Tibial artery (tissue), 4 donors: ENCODE measurements at regions not wholly inside any gene's neighbourhood (a gene's known extent, or its start where the extent isn't known, plus 50 kb on each side); places are given as distances from the start of the nearest gene placed in this dataset.
A peak's percentile ranks its signal among the peaks of the same experiment; 100 is the strongest.

Experiments
- DNase-seq, 2 donors: peaks; one replicate each; pipeline ENCODE4 v3.0.0-alpha.2; 2019
- H3K27ac ChIP-seq, 2 donors: fragments of 200-600 bp; sonication (generic) in 1 of 2; 1 replicate in 1 of 2; 2 replicates in 1 of 2; pipeline ENCODE4 v1.5.1; 2018 to 2019; ENCODE audit warnings: mild to moderate bottlenecking in 1 of 2
- H3K27me3 ChIP-seq, 2 donors: fragments of 200-600 bp; sonication (generic) in 1 of 2; one replicate each; pipeline versions ENCODE4 v1.5.1 to v1.6.0; 2016 to 2019
- H3K36me3 ChIP-seq, 3 donors: fragments of 200-600 bp; sonication (generic) in 2 of 3; one replicate each; pipeline ENCODE4 v1.5.1; 2016 to 2019; ENCODE audit warnings: mild to moderate bottlenecking in 2 of 3
- H3K4me1 ChIP-seq, 4 donors: fragments of 200-600 bp; sonication (generic) in 2 of 4; 1 replicate in 3 of 4; 2 replicates in 1 of 4; pipeline ENCODE4 v1.5.1; 2016 to 2019
- H3K4me3 ChIP-seq, 2 donors: fragments of 200-600 bp; sonication (generic) in 1 of 2; 1 replicate in 1 of 2; 2 replicates in 1 of 2; pipeline ENCODE4 v1.5.1; 2018 to 2019; ENCODE audit warnings: mild to moderate bottlenecking in 2 of 2
- H3K9me3 ChIP-seq, 3 donors: fragments of 200-600 bp; sonication (generic) in 1 of 3; one replicate each; pipeline ENCODE4 v1.5.1; 2016 to 2019
- CTCF ChIP-seq, 2 experiments: fragments of 200-600 bp in 1 of 2; fragments of 450-650 bp in 1 of 2; IDR thresholded peaks; one replicate each; pipeline ENCODE4 v1.5.1; 2017 to 2019; ENCODE audit warnings: antibody characterized with exemption in 2 of 2, mild to moderate bottlenecking in 1 of 2, moderate library complexity in 1 of 2
- intact Hi-C: fragments of 100-400 bp; cut with DNase I; formaldehyde crosslinking; loops from one replicate; pipeline ENCODE4 v1.15.0; 2023; ENCODE audit warnings: low total_unique reads

DNA sequence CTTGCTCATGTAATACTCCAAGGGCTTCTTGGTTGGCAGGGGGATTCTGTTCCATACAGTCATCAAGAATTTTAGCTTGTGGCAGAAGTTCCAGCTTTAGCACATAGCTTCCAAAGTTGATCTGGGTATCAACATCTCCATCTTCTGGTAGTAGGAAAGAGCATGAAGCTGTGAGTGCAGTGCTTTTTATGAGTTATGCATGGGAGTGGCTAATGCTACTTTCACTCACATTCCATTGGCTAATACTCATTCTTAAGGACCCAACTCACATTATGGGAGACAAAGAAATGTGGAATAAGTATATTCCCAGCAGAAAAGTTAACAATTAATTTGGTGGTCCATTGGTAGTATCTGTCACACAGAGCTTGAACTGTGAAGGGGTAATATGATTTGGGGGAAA, 194.2 kb upstream of the CHD1 start:
- Histone ChIP-seq H3K4me3 (no peak overlapping the region), H3K4me1 (no peaks in the 10 kb centered on the region), H3K36me3 (no peaks in the 10 kb centered on the region), H3K9me3 (no peaks in the 10 kb centered on the region), H3K27ac (no peak overlapping the region), H3K27me3 (no peaks in the 10 kb centered on the region)
- TF ChIP-seq CTCF (IDR thresholded peaks at IDR 0.05), result no peak
- intact Hi-C loops, result no loop called here
- DNase-seq, result no peak

DNA sequence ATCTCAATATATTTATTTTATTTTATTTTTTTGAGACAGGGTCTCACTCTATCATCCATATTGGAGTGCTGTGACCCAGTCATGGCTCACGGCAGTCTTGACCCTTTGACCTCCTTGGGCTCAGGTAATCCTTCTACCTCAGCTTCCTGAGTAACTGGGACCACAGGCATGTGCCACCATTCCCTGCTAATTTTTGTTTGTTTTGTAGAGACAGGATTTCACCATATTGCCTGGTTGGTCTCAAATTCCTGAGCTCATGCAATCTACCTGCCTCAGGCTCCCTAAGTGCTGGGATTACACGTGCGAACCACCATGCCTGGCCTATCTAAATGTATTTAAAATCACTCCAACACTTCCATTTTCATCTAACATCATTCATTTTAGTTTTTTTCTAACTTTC, 190.5 kb upstream of the CHD1 start:
- Histone ChIP-seq H3K36me3 (no peaks in the 10 kb centered on the region), H3K4me3 (no peak overlapping the region), H3K27ac (no peak overlapping the region), H3K9me3 (no peaks in the 10 kb centered on the region), H3K4me1 (no peaks in the 10 kb centered on the region), H3K27me3 (no peaks in the 10 kb centered on the region)
- intact Hi-C loops, result no loop called here
- no peak for DNase-seq
- no peak for TF ChIP-seq CTCF (IDR thresholded peaks at IDR 0.05)

- Histone ChIP-seq H3K27me3 (no peaks in the 10 kb centered on the region), H3K27ac (no peak overlapping the region), H3K4me1 (no peaks in the 10 kb centered on the region), H3K9me3 (no peaks in the 10 kb centered on the region), H3K36me3 (no peaks in the 10 kb centered on the region), H3K4me3 (no peak overlapping the region)
- TF ChIP-seq CTCF (IDR thresholded peaks at IDR 0.05), result no peak
- intact Hi-C loops, result no loop called here
- no peak for DNase-seq
These were observed 187.7 kb upstream of the CHD1 start for GRCh38 chr5:99116526-99116925.

DNA sequence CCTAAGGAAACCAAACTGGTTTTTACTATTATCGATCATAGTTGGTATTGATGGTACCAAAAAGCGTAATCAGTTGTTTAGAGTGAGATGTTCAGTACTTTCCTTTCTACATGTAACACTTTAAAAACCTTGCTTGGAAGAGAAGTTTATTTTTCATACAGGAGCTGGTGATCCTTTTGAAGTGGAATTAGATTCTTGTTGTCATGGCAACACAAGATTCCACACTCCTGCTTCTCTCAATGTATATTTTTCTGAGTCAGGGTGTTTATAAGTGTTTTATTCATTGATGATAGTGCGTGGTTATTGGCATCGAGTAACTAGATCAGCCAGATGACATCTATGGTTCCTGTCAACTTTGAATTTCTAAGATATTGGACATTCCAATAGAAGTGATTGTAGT, 181.1 kb upstream of the CHD1 start:
- TF ChIP-seq CTCF (IDR thresholded peaks at IDR 0.05), result no peak
- peaks cover 0 to under 1% (median 0%) of the 10 kb centered on the region in 4 donors for H3K4me1 ChIP-seq
- no peak overlapping the region for H3K27ac ChIP-seq
- H3K9me3 ChIP-seq, result no peaks in the 10 kb centered on the region
- DNase-seq, result no peak
- H3K36me3 ChIP-seq, result no peaks in the 10 kb centered on the region
- no peaks in the 10 kb centered on the region for H3K27me3 ChIP-seq
- intact Hi-C loops, result no loop called here
- no peak overlapping the region for H3K4me3 ChIP-seq

- Histone ChIP-seq H3K27ac (no peak overlapping the region), H3K36me3 (no peaks in the 10 kb centered on the region), H3K4me1 (peaks cover 0 to 3% (median 0%) of the 10 kb centered on the region in 4 donors), H3K4me3 (no peak overlapping the region), H3K27me3 (no peaks in the 10 kb centered on the region), H3K9me3 (no peaks in the 10 kb centered on the region)
- DNase-seq, result no peak
- intact Hi-C loops, result no loop called here
- no peak for TF ChIP-seq CTCF (IDR thresholded peaks at IDR 0.05)
These were observed 176.4 kb upstream of the CHD1 start for GRCh38 chr5:99105216-99105615.

GRCh38 chr5:99104538-99105132, 175.8 kb upstream of the CHD1 start:
- TF ChIP-seq CTCF (IDR thresholded peaks at IDR 0.05), result peak; percentile 28 to 44
- no peak overlapping the region for H3K27ac ChIP-seq
- no peaks in the 10 kb centered on the region for H3K9me3 ChIP-seq
- peaks cover 0 to 3% (median 0%) of the 10 kb centered on the region in 4 donors for H3K4me1 ChIP-seq
- no peaks in the 10 kb centered on the region for H3K36me3 ChIP-seq
- no peak overlapping the region for H3K4me3 ChIP-seq
- no peaks in the 10 kb centered on the region for H3K27me3 ChIP-seq
- intact Hi-C loops, result no loop called here
- no peak for DNase-seq
